ENCODE measurements at regions not wholly inside any gene's neighbourhood (a gene's known extent, or its start where the extent isn't known, plus 50 kb on each side); places are given as distances from the start of the nearest gene placed in this dataset.
"Not testable (repeated sequence)": the region's sequence is repeated elsewhere in the genome, so short reads cannot be mapped to it uniquely, and the experiment has no call there.

- peak; percentile 13 for DNase-seq (ENCODE audit: low spot score)
These were observed 1467.8 kb downstream of the UQCRFS1 start for GRCh38 chr19:27744926-27745768.

- DNase-seq (ENCODE audit: low spot score): no peak
These were observed 1470.9 kb downstream of the UQCRFS1 start for GRCh38 chr19:27742041-27742440.

- no peak for DNase-seq (ENCODE audit: low spot score)
These were observed 1471.7 kb downstream of the UQCRFS1 start for GRCh38 chr19:27741236-27741635.

- no peak for DNase-seq (ENCODE audit: low spot score)
These were observed 1472.6 kb downstream of the UQCRFS1 start for GRCh38 chr19:27740396-27740795.

- DNase-seq (ENCODE audit: low spot score): no peak
These were observed 1474.3 kb downstream of the UQCRFS1 start for GRCh38 chr19:27738569-27739193.

- no peak for DNase-seq (ENCODE audit: low spot score)
These were observed 1476.7 kb downstream of the UQCRFS1 start for GRCh38 chr19:27736225-27736624.

GRCh38 chr19:27735314-27735713 lies 1477.6 kb downstream of the UQCRFS1 start:
- DNase-seq (ENCODE audit: low spot score): no peak

- DNase-seq (ENCODE audit: low spot score): no peak
These were observed 1478.3 kb downstream of the UQCRFS1 start for GRCh38 chr19:27734496-27735220.

- no peak for DNase-seq (ENCODE audit: low spot score)
These were observed 1479.2 kb downstream of the UQCRFS1 start for GRCh38 chr19:27733551-27734266.

GRCh38 chr19:27729332-27729731 lies 1483.6 kb downstream of the UQCRFS1 start:
- no peak for DNase-seq (ENCODE audit: low spot score)

- no peak for DNase-seq (ENCODE audit: low spot score)
These were observed 1490.3 kb downstream of the UQCRFS1 start for GRCh38 chr19:27722625-27723024.

GRCh38 chr19:27720155-27720554 lies 1492.8 kb downstream of the UQCRFS1 start:
- no peak for DNase-seq (ENCODE audit: low spot score)

GRCh38 chr19:27719034-27719433 lies 1493.9 kb downstream of the UQCRFS1 start:
- DNase-seq (ENCODE audit: low spot score): no peak

GRCh38 chr19:27718234-27718633 lies 1494.7 kb downstream of the UQCRFS1 start:
- DNase-seq (ENCODE audit: low spot score): no peak

- no peak for DNase-seq (ENCODE audit: low spot score)
These were observed 1495.1 kb downstream of the UQCRFS1 start for GRCh38 chr19:27717825-27718224.

GRCh38 chr19:27716922-27717321 lies 1496.0 kb downstream of the UQCRFS1 start:
- DNase-seq (ENCODE audit: low spot score): no peak

GRCh38 chr19:27714857-27715256 lies 1498.1 kb downstream of the UQCRFS1 start:
- no peak for DNase-seq (ENCODE audit: low spot score)

GRCh38 chr19:27709496-27709895 lies 1503.5 kb downstream of the UQCRFS1 start:
- DNase-seq (ENCODE audit: low spot score): no peak

GRCh38 chr19:27708986-27709385 lies 1504.0 kb downstream of the UQCRFS1 start:
- DNase-seq (ENCODE audit: low spot score): not testable (repeated sequence)

GRCh38 chr19:27707026-27707425 lies 1505.9 kb downstream of the UQCRFS1 start:
- DNase-seq (ENCODE audit: low spot score): not testable (repeated sequence)

GRCh38 chr19:27705896-27706295 lies 1507.1 kb downstream of the UQCRFS1 start:
- no peak for DNase-seq (ENCODE audit: low spot score)

All from globus pallidus (tissue), 1 donor.